ENCODE measurements at regions not wholly inside any gene's neighbourhood (a gene's known extent, or its start where the extent isn't known, plus 50 kb on each side); places are given as distances from the start of the nearest gene placed in this dataset.

DNA sequence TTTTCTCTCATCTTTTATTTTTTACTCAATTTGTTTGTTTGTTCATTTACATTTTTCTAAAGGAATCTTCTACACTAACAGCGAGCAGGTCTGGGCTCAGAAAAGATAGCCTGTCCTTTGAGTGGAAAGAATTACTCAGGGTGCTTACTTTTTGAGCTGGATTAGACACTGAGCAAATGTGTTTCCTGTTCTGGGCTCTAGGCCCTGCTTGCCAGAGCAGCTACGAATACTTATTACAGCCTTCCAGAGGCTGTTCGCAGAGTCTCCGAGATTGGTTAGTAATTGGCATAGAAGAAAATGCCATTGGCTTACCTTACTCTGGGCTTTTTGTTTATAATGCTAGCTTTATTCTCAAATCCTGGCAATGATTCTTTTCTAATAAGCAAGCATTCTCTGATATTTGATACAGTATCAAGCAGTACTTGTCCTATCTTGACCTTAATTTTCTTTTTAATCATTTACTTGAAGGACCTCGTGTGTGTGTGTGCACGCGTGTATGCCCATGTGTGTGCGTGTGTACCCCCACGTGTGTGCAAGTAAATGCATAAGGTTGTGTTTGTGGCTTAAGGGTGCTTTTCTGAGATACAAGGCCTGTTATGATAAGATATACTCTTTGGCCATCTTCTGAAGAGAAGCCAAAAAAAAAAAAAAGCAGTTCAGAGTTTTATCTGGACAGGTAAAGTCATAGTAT is 76.2 kb upstream of the GRXCR1 start (continued):
- TF ChIP-seq REST (IDR thresholded peaks at IDR 0.05; ENCODE audit: low read depth), result no peak
- TF ChIP-seq EZH2 (IDR thresholded peaks at IDR 0.05), result no peak
- no peak for TF ChIP-seq POLR2A (IDR thresholded peaks at IDR 0.05; ENCODE audit: borderline replicate concordance, extremely low read depth, insufficient read depth, insufficient read length)
- no peak for TF ChIP-seq POLR2AphosphoS5 (IDR thresholded peaks at IDR 0.05; ENCODE audit: low read depth, low read length)
- TF ChIP-seq ZBTB33 (IDR thresholded peaks at IDR 0.05; ENCODE audit: extremely low read depth, insufficient replicate concordance, low read length), result no peak
- no peak for TF ChIP-seq TCF7L2 (IDR thresholded peaks at IDR 0.05; ENCODE audit: borderline replicate concordance, extremely low read depth, insufficient read depth, insufficient read length)
- no peak for TF ChIP-seq CBX3 (IDR thresholded peaks at IDR 0.05; ENCODE audit: low read depth)
- no peak for TF ChIP-seq YY1 (IDR thresholded peaks at IDR 0.05; ENCODE audit: extremely low read depth, insufficient replicate concordance, low read depth, low read length)
- TF ChIP-seq CEBPB (IDR thresholded peaks at IDR 0.05; ENCODE audit: low read depth), result no peak
- TF ChIP-seq FOSL1 (IDR thresholded peaks at IDR 0.05; ENCODE audit: low read depth), result no peak
- no peak for TF ChIP-seq SRF (IDR thresholded peaks at IDR 0.05; ENCODE audit: low read depth)
